ENCODE measurements at regions not wholly inside any gene's neighbourhood (a gene's known extent, or its start where the extent isn't known, plus 50 kb on each side); places are given as distances from the start of the nearest gene placed in this dataset.

GRCh38 chr9:84141741-84142370, 161.3 kb downstream of the RMI1 start:
- TF ChIP-seq, protein P1, sequence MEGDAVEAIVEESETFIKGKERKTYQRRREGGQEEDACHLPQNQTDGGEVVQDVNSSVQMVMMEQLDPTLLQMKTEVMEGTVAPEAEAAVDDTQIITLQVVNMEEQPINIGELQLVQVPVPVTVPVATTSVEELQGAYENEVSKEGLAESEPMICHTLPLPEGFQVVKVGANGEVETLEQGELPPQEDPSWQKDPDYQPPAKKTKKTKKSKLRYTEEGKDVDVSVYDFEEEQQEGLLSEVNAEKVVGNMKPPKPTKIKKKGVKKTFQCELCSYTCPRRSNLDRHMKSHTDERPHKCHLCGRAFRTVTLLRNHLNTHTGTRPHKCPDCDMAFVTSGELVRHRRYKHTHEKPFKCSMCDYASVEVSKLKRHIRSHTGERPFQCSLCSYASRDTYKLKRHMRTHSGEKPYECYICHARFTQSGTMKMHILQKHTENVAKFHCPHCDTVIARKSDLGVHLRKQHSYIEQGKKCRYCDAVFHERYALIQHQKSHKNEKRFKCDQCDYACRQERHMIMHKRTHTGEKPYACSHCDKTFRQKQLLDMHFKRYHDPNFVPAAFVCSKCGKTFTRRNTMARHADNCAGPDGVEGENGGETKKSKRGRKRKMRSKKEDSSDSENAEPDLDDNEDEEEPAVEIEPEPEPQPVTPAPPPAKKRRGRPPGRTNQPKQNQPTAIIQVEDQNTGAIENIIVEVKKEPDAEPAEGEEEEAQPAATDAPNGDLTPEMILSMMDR (IDR thresholded peaks at IDR 0.05), result no peak
- no peak for TF ChIP-seq POLR2A (IDR thresholded peaks at IDR 0.05)
